VCaP (cell line): ENCODE measurements at regions not wholly inside any gene's neighbourhood (a gene's known extent, or its start where the extent isn't known, plus 50 kb on each side); places are given as distances from the start of the nearest gene placed in this dataset.

ENCODE experiments used
- H3K27ac ChIP-seq: fragments of 450-650 bp; 2 replicates; pipeline ENCODE4 v1.5.1; 2017
- CTCF ChIP-seq: fragments of 450-650 bp; conservative IDR thresholded peaks from 2 replicates; pipeline ENCODE4 v1.5.1; 2017; ENCODE audit warnings: mild to moderate bottlenecking, moderate library complexity

GRCh38 chr11:130719220-130719915 lies 196.9 kb downstream of the SNX19 start:
- TF ChIP-seq CTCF, result no peak
- peak overlapping the region; percentile 21; the same call in 1 of the 2 replicates for H3K27ac ChIP-seq

- H3K27ac ChIP-seq, result no peak overlapping the region
- no peak for TF ChIP-seq CTCF
Observed at GRCh38 chr11:130720232-130721022, 195.9 kb downstream of the SNX19 start.

GRCh38 chr11:130721023-130721681 lies 195.1 kb downstream of the SNX19 start:
- H3K27ac ChIP-seq, result no peak overlapping the region
- no peak for TF ChIP-seq CTCF

- no peak overlapping the region for H3K27ac ChIP-seq
- TF ChIP-seq CTCF, result no peak
Observed at GRCh38 chr11:130721736-130722135, 194.5 kb downstream of the SNX19 start.

GRCh38 chr11:130722401-130722800 lies 193.9 kb downstream of the SNX19 start:
- TF ChIP-seq CTCF, result no peak
- H3K27ac ChIP-seq, result no peak overlapping the region

GRCh38 chr11:130725421-130726233 lies 190.7 kb downstream of the SNX19 start:
- no peak for TF ChIP-seq CTCF
- no peak overlapping the region for H3K27ac ChIP-seq
